ENCODE measurements at regions not wholly inside any gene's neighbourhood (a gene's known extent, or its start where the extent isn't known, plus 50 kb on each side); places are given as distances from the start of the nearest gene placed in this dataset.
A peak's percentile ranks its signal among the peaks of the same experiment; 100 is the strongest.
"Not testable (repeated sequence)": the region's sequence is repeated elsewhere in the genome, so short reads cannot be mapped to it uniquely, and the experiment has no call there.

DNA sequence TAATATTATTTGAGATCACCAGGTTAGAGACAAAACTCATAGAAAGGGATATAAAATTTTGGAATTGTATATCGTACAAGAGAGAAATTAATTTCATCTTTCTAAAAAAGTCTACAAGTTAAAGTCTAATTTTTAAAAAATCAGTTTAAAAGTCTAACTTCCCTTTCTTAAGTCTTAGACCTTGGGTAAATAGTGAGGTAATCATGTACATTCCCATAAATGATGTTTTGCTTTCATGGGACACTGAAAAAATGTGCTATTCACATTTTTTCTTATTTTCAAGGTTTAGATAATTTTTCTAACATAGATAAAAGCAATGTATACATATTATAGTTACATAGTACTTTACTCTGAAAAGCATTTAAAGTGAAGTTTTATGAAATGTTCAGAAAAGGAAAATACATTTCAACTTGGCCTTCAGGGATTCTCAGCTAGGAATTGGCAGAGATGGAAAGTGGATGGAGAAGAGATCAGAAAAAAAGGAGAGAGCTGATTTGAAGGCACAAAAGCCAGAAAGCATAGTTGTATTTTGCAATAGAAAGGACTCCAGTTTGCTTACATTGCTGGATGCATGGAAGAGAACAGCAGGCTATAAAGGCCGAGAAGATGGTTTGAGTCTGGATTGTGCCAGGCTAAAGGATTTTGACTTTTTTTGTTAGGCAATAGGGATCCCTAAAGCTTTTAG lies 194.0 kb downstream of the CASP12 start:
- DNase-seq (ENCODE audit: low spot score), result no peak

DNA sequence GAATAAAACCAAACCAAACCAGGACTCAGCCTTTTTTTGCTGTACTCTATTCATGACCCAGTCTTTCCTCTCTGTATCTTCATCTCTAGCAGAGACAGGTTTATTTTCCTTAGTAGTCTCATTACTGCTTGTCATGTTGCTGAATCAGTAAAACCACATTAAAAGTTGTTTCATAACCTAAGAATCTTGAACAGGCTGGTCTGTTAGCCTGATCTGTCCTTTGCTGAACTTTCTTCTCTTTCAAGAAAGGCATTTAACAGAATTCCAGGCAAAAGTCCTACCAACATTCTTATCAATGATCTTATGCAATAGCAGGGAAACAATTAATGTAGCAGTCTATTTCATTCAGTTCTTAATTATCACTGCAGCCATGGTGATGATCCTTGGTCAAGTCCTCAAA lies 197.7 kb downstream of the CASP12 start:
- no peak for DNase-seq (ENCODE audit: low spot score)

GRCh38 chr11:104699981-104700380 lies 198.3 kb downstream of the CASP12 start:
- DNase-seq (ENCODE audit: low spot score), result no peak

DNA sequence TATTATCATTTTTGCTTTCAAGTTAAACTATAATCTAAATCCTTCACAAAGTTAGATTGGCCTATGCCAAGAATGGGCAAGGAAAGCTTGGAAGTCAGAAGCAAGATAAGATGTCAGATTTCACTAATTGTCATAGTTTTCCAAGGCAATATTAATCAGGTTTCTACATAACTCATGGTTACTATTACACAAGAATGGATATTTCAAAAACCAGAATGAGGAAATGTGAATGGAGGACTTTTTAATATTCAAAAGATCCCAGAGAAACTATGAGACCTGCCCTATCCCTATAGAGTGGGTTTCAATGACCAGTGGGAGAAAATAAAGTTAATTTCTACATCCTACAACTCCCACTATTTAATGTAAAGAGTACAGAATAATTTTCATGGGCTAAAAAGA lies 203.2 kb downstream of the CASP12 start:
- DNase-seq (ENCODE audit: low spot score), result no peak

DNA sequence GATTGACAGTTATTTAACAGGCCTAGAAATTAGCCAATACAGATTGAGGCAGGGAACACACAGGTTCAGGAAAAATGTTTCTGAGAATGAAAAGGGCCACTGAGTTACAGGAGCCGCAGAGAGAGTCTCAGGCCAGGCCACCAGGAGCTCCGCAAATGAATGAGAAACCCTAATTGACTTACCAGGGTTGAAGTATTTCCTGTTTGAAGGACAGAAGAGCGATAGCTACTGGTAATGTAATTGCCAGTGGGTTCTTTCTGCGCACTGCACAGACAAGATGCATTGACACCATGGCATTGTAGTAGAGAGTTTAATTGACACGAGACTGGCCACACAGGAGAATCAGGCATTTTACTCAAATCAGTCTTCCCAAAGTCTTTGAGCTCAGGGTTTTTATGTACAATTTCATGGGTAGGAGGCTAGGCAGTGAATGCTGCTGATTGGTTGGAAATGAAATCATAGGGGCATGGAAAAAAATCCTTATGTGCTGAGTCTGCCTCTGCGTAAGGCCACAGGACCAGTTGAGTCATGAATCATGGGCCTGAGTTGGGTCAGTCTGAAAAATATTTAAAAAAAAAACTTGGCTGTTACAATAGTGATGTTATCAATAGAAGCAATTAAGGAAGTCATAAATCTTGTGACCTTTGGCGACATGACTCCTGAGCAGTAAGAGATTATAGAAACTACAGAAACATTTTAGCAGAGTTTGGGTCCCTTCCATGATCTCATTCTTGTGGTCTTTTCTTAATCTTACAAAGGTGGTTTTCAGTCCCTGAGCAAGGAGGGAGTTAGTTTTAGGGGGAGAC lies 203.8 kb downstream of the CASP12 start:
- DNase-seq (ENCODE audit: low spot score), result no peak

- no peak for DNase-seq (ENCODE audit: low spot score)
Measured at GRCh38 chr11:104692751-104693150, 205.5 kb downstream of the CASP12 start.

- no peak for DNase-seq (ENCODE audit: low spot score)
Measured at GRCh38 chr11:104691129-104691528, 207.1 kb downstream of the CASP12 start.

GRCh38 chr11:104690241-104690640 lies 208.0 kb downstream of the CASP12 start:
- no peak for DNase-seq (ENCODE audit: low spot score)

DNA sequence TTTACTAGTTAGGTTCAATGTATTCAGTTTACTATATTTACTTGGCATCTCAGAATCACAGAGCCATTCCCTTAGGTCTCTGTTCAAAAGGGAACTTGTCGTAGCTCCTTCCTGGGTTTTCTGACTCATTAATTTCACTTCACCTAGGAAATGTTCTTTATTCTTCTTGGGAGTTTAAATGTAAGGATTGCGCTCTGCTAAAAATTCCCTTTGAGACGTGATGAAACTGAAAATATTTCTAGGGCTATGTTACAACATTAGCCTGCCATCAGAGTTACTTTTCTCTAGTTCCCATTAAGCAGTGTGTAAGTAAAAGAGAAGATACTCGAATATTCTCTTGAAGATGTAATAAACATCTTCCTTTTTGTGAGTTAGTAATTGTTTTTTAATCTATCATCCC lies 209.5 kb downstream of the CASP12 start:
- no peak for DNase-seq (ENCODE audit: low spot score)

- no peak for DNase-seq (ENCODE audit: low spot score)
Measured at GRCh38 chr11:104682206-104682605, 216.1 kb downstream of the CASP12 start.

DNA sequence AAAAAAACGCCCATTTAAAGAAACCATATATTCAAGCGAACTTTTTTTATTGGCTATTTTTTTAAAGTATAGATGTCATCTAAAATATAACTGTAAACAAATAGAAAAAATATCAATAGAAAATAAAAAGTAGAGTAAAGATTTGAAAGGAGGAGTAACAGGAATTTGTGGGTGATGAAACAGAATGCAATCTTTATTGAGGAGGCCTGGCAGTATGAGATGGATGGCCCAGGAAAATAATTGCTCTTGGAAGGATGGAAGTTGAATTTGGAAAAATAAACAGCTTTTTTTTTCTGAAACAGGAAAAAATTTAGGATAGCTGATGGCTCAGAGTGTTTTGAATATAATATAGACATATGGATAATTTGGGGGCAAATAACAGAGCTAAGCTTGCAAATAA lies 219.0 kb downstream of the CASP12 start:
- DNase-seq (ENCODE audit: low spot score), result peak; percentile 24

DNA sequence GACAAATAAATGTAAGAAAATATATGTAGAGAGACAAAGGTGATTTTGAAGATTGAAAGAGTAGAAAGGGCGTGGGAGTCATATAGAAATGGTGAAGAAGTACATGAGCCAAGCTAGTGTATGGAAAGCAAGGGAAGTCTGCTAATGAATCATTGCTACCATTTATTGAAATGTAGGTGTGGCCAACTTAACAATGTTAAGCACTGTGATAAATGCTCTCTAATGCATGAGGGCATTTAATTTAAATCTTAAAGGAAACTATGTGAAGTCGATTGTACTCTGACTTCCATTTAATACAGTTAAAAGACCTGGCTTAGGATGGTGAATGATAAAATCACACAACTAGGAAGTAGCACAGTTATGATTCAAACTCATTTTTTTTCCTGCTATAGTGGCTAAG lies 219.9 kb downstream of the CASP12 start:
- no peak for DNase-seq (ENCODE audit: low spot score)

GRCh38 chr11:104677069-104677468 lies 221.2 kb downstream of the CASP12 start:
- DNase-seq (ENCODE audit: low spot score), result not testable (repeated sequence)

- DNase-seq (ENCODE audit: low spot score), result no peak
Measured at GRCh38 chr11:104672897-104673296, 225.4 kb downstream of the CASP12 start.

- DNase-seq (ENCODE audit: low spot score), result peak; percentile 93
Measured at GRCh38 chr11:104668797-104669463, 229.3 kb downstream of the CASP12 start.

- DNase-seq (ENCODE audit: low spot score), result no peak
Measured at GRCh38 chr11:104666624-104667023, 231.6 kb downstream of the CASP12 start.

- no peak for DNase-seq (ENCODE audit: low spot score)
Measured at GRCh38 chr11:104665641-104666040, 232.6 kb downstream of the CASP12 start.

- DNase-seq (ENCODE audit: low spot score), result peak; percentile 11
Measured at GRCh38 chr11:104663190-104664140, 234.8 kb downstream of the CASP12 start.

GRCh38 chr11:104661901-104662300 lies 236.4 kb downstream of the CASP12 start:
- no peak for DNase-seq (ENCODE audit: low spot score)

DNA sequence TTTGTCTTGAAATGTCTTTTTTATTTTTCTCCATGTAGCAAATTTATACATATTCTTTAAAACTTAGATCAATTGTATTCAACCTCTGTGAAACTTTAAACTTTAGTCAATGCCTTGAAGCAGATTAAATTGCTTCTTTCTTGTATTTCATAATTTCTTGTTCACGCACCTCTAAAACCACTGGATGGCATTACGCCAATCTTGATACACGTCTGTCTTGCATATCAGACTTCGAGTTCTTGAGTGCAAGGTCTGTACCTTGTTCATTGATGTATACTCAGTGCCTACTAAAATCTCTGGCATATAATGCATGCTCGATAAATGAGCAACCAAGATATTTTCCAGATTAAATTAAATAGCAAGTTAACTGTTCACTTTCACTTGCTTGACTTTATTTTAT lies 236.8 kb downstream of the CASP12 start:
- no peak for DNase-seq (ENCODE audit: low spot score)

- no peak for DNase-seq (ENCODE audit: low spot score)
Measured at GRCh38 chr11:104658177-104658576, 240.1 kb downstream of the CASP12 start.

GRCh38 chr11:104657083-104657482 lies 241.2 kb downstream of the CASP12 start:
- no peak for DNase-seq (ENCODE audit: low spot score)
